ENCODE measurements at regions not wholly inside any gene's neighbourhood (a gene's known extent, or its start where the extent isn't known, plus 50 kb on each side); places are given as distances from the start of the nearest gene placed in this dataset.
"Not testable (repeated sequence)": the region's sequence is repeated elsewhere in the genome, so short reads cannot be mapped to it uniquely, and the experiment has no call there.

DNA sequence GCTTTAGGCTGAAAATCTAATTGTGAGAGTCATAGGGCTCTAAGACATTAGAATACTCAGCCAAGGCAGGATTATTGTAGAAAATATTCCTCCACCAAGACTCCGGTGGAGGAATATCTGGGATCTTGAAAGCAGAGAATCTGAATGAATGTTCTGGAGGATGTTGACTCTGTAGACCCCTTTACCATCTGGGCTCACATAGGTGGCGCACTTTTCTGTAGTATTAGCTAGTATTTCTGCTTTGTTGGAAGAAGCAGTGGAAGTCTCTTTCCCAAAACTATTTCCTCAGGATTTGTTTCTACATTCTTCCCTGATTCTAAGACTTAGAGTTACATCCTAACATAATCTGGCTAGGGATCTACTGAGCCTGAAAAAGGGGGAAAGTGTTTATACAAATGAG is 752.4 kb upstream of the SEMA6A start:
- no peak overlapping the region for H3K27ac ChIP-seq
- TF ChIP-seq POLR2A (IDR thresholded peaks at IDR 0.05) (no peak), EP300 (IDR thresholded peaks at IDR 0.05) (no peak), CTCF (IDR thresholded peaks at IDR 0.05) (no peak), POLR2AphosphoS5 (IDR thresholded peaks at IDR 0.05) (no peak)
- H3K4me3 ChIP-seq: no peak overlapping the region
- no peaks in the 10 kb centered on the region for H3K9me3 ChIP-seq
- peak; percentile 13 for ATAC-seq
- H3K4me1 ChIP-seq: no peaks in the 10 kb centered on the region
- WGBS, 2 donors (ENCODE audit: low coverage in 1 of 2): 91% methylated on average over 2 of the region's 2 CpGs; no CpG with 5 or more reads in 1 of the 2 donors
- no peaks in the 10 kb centered on the region for H3K27me3 ChIP-seq
- no peaks in the 10 kb centered on the region for H3K36me3 ChIP-seq

DNA sequence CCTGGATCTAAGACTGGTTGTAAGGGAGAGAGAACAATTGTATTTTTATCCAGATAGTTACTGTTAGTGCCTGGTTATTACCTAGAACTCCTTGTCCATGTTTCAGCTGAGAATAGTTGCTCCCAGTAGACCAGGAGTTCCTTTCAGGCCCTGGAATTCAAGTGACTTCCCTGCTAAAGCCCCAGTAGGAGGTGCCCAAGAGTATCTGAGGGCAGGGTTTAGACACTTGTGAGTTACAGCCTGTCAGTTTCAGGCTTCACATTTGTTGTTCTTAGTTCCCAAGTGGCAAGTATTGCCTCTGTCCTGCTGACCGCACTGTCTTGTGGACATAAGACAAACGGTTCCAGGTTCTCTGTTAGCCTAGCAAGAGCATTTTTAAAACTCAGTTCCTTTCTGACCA is 743.9 kb upstream of the SEMA6A start:
- no peaks in the 10 kb centered on the region for H3K36me3 ChIP-seq
- H3K4me1 ChIP-seq: no peaks in the 10 kb centered on the region
- ATAC-seq: no peak
- WGBS, 2 donors (ENCODE audit: low coverage in 1 of 2): 67 to 87% methylated on average over 2 of the region's 2 CpGs
- H3K4me3 ChIP-seq: no peak overlapping the region
- no peak overlapping the region for H3K27ac ChIP-seq
- no peaks in the 10 kb centered on the region for H3K27me3 ChIP-seq
- no peak for TF ChIP-seq CTCF (IDR thresholded peaks at IDR 0.05)
- H3K9me3 ChIP-seq: no peaks in the 10 kb centered on the region

- no peak for ATAC-seq
- H3K27me3 ChIP-seq: no peaks in the 10 kb centered on the region
- no peak for TF ChIP-seq CTCF (IDR thresholded peaks at IDR 0.05)
- no peak for TF ChIP-seq EP300 (IDR thresholded peaks at IDR 0.05)
- TF ChIP-seq POLR2AphosphoS5 (IDR thresholded peaks at IDR 0.05): no peak
- no peak for TF ChIP-seq POLR2A (IDR thresholded peaks at IDR 0.05)
- H3K36me3 ChIP-seq: no peaks in the 10 kb centered on the region
- H3K4me3 ChIP-seq: no peak overlapping the region
- H3K4me1 ChIP-seq: no peaks in the 10 kb centered on the region
- H3K9me3 ChIP-seq: no peaks in the 10 kb centered on the region
- H3K27ac ChIP-seq: no peak overlapping the region
- 73 to 83% methylated on average over 3 to 4 of the region's 4 CpGs for WGBS, 2 donors (ENCODE audit: low coverage in 1 of 2)
These were observed 740.5 kb upstream of the SEMA6A start for GRCh38 chr5:117315170-117315569.

DNA sequence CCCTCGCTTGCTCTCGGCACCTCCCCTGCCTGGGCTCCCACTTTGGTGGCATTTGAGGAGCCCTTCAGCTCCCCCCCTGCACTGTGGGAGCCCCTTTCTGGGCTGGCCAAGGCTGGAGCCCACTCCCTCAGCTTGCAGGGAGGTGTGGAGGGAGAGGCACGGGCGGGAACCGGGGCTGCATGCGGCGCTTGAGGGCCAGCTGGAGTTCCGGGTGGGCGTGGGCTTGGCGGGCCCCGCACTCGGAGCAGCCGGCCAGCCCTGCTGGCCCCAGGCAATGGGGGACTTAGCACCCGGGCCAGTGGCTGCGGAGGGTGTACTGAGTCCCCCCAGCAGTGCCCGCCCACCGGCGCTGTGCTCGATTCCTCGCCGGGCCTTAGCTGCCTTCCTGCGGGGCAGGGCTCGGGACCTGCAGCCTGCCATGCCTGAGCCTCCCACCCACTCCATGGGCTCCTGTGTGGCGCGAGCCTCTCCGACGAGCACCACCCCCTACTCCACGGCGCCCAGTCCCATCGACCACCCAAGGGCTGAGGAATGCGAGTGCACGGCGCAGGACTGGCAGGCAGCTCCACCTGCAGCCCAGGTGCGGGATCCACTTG is 730.0 kb upstream of the SEMA6A start:
- not testable (repeated sequence) for H3K36me3 ChIP-seq, H3K4me3 ChIP-seq, ATAC-seq, H3K4me1 ChIP-seq, H3K27me3 ChIP-seq, H3K9me3 ChIP-seq, H3K27ac ChIP-seq
- WGBS, 2 donors (ENCODE audit: low coverage in 1 of 2): 100% methylated on average over 1 of the region's 34 CpGs

GRCh38 chr5:117302949-117303348 is 728.3 kb upstream of the SEMA6A start:
- H3K27me3 ChIP-seq: no peaks in the 10 kb centered on the region
- TF ChIP-seq POLR2AphosphoS5 (IDR thresholded peaks at IDR 0.05) (no peak), POLR2A (IDR thresholded peaks at IDR 0.05) (no peak), CTCF (IDR thresholded peaks at IDR 0.05) (no peak), EP300 (IDR thresholded peaks at IDR 0.05) (no peak)
- no peak for ATAC-seq
- no peaks in the 10 kb centered on the region for H3K9me3 ChIP-seq
- no peak overlapping the region for H3K4me3 ChIP-seq
- H3K36me3 ChIP-seq: no peaks in the 10 kb centered on the region
- H3K4me1 ChIP-seq: peaks cover 0 to 6% (median 0%) of the 10 kb centered on the region in 3 donors
- no peak overlapping the region for H3K27ac ChIP-seq
- 72 to 93% methylated on average over 2 to 3 of the region's 3 CpGs for WGBS, 2 donors (ENCODE audit: low coverage in 1 of 2)
